Mucosa of rectum (tissue), 2 donors: ENCODE measurements at regions not wholly inside any gene's neighbourhood (a gene's known extent, or its start where the extent isn't known, plus 50 kb on each side); places are given as distances from the start of the nearest gene placed in this dataset.
"Not testable (repeated sequence)": the region's sequence is repeated elsewhere in the genome, so short reads cannot be mapped to it uniquely, and the experiment has no call there.

Experiments
- H3K27ac ChIP-seq, 2 donors: one replicate each; pipeline ENCODE4 v1.7.0; 2013; ENCODE audit warnings: inconsistent platforms in 2 of 2, low read depth in 2 of 2, low read length in 2 of 2
- H3K27me3 ChIP-seq, 2 donors: one replicate each; pipeline ENCODE4 v1.7.0; 2013; ENCODE audit warnings: low read length in 2 of 2; ENCODE audit not compliant: control insufficient read depth in 2 of 2, insufficient read depth in 2 of 2
- H3K36me3 ChIP-seq, 2 donors: one replicate each; pipeline ENCODE4 v1.7.0; 2013; ENCODE audit warnings: low read length in 2 of 2; ENCODE audit not compliant: control insufficient read depth in 2 of 2, insufficient read depth in 2 of 2
- H3K4me1 ChIP-seq, 2 donors: one replicate each; pipeline ENCODE4 v1.7.0; 2013; ENCODE audit warnings: low read length in 2 of 2, mild to moderate bottlenecking in 1 of 2; ENCODE audit not compliant: control insufficient read depth in 2 of 2, insufficient read depth in 2 of 2
- H3K4me3 ChIP-seq, 2 donors: one replicate each; pipeline ENCODE4 v1.7.0; 2013; ENCODE audit warnings: low read length in 2 of 2
- H3K9ac ChIP-seq, 2 donors: one replicate each; pipeline ENCODE4 v1.7.0; 2013; ENCODE audit warnings: low read length in 2 of 2, low read depth in 1 of 2, mild to moderate bottlenecking in 1 of 2
- H3K9me3 ChIP-seq, 2 donors: one replicate each; pipeline ENCODE4 v1.7.0; 2013; ENCODE audit warnings: low read length in 2 of 2; ENCODE audit not compliant: control insufficient read depth in 2 of 2
- donor health status: healthy.
- donor health status: Normal muscosa, but diverticular disease.

- H3K9me3 ChIP-seq: peaks cover 0 to 3% of the 10 kb centered on the region in 2 donors
- no peaks in the 10 kb centered on the region for H3K36me3 ChIP-seq
- no peak overlapping the region for H3K9ac ChIP-seq
- no peaks in the 10 kb centered on the region for H3K4me1 ChIP-seq
- no peak overlapping the region for H3K27ac ChIP-seq
- H3K4me3 ChIP-seq: no peak overlapping the region
- H3K27me3 ChIP-seq: no peaks in the 10 kb centered on the region
Measured at GRCh38 chr3:72646263-72646662, 202.0 kb downstream of the SHQ1 start.

- not testable (repeated sequence) for H3K9ac ChIP-seq, H3K36me3 ChIP-seq, H3K4me1 ChIP-seq, H3K4me3 ChIP-seq, H3K27me3 ChIP-seq, H3K9me3 ChIP-seq, H3K27ac ChIP-seq
Measured at GRCh38 chr3:72643635-72644034, 204.6 kb downstream of the SHQ1 start.

- H3K4me3 ChIP-seq: no peak overlapping the region
- no peaks in the 10 kb centered on the region for H3K36me3 ChIP-seq
- H3K9me3 ChIP-seq: peaks cover 0 to 3% of the 10 kb centered on the region in 2 donors
- H3K27me3 ChIP-seq: no peaks in the 10 kb centered on the region
- H3K9ac ChIP-seq: no peak overlapping the region
- H3K27ac ChIP-seq: no peak overlapping the region
- H3K4me1 ChIP-seq: no peaks in the 10 kb centered on the region
Measured at GRCh38 chr3:72641684-72642083, 206.6 kb downstream of the SHQ1 start.

- Histone ChIP-seq H3K4me1 (no peaks in the 10 kb centered on the region), H3K4me3 (no peak overlapping the region), H3K27ac (no peak overlapping the region), H3K9me3 (peaks cover 0 to 3% of the 10 kb centered on the region in 2 donors), H3K9ac (no peak overlapping the region), H3K36me3 (no peaks in the 10 kb centered on the region), H3K27me3 (no peaks in the 10 kb centered on the region)
Measured at GRCh38 chr3:72641072-72641471, 207.2 kb downstream of the SHQ1 start.

- H3K4me1 ChIP-seq: no peaks in the 10 kb centered on the region
- H3K27ac ChIP-seq: no peak overlapping the region
- H3K27me3 ChIP-seq: no peaks in the 10 kb centered on the region
- no peaks in the 10 kb centered on the region for H3K9me3 ChIP-seq
- H3K36me3 ChIP-seq: no peaks in the 10 kb centered on the region
- H3K9ac ChIP-seq: no peak overlapping the region
- H3K4me3 ChIP-seq: no peak overlapping the region
Measured at GRCh38 chr3:72636969-72637597, 211.2 kb downstream of the SHQ1 start.

GRCh38 chr3:72635551-72635950, 212.7 kb downstream of the SHQ1 start:
- Histone ChIP-seq H3K4me1 (no peaks in the 10 kb centered on the region), H3K4me3 (no peak overlapping the region), H3K9ac (no peak overlapping the region), H3K9me3 (no peaks in the 10 kb centered on the region), H3K27me3 (no peaks in the 10 kb centered on the region), H3K27ac (no peak overlapping the region), H3K36me3 (no peaks in the 10 kb centered on the region)

GRCh38 chr3:72634128-72634527, 214.1 kb downstream of the SHQ1 start:
- Histone ChIP-seq H3K4me1 (peaks cover 0 to 3% of the 10 kb centered on the region in 2 donors), H3K4me3 (no peak overlapping the region), H3K9me3 (no peaks in the 10 kb centered on the region), H3K27ac (no peak overlapping the region), H3K27me3 (no peaks in the 10 kb centered on the region), H3K9ac (no peak overlapping the region), H3K36me3 (no peaks in the 10 kb centered on the region)

GRCh38 chr3:72633534-72633933, 214.7 kb downstream of the SHQ1 start:
- Histone ChIP-seq H3K36me3 (no peaks in the 10 kb centered on the region), H3K9me3 (no peaks in the 10 kb centered on the region), H3K27me3 (no peaks in the 10 kb centered on the region), H3K4me1 (peaks cover 0 to 3% of the 10 kb centered on the region in 2 donors), H3K4me3 (no peak overlapping the region), H3K9ac (no peak overlapping the region), H3K27ac (no peak overlapping the region)

- peaks cover 0 to 3% of the 10 kb centered on the region in 2 donors for H3K4me1 ChIP-seq
- H3K27me3 ChIP-seq: no peaks in the 10 kb centered on the region
- no peak overlapping the region for H3K27ac ChIP-seq
- no peak overlapping the region for H3K9ac ChIP-seq
- no peak overlapping the region for H3K4me3 ChIP-seq
- H3K36me3 ChIP-seq: no peaks in the 10 kb centered on the region
- no peaks in the 10 kb centered on the region for H3K9me3 ChIP-seq
Measured at GRCh38 chr3:72633121-72633520, 215.1 kb downstream of the SHQ1 start.

GRCh38 chr3:72632129-72632528, 216.1 kb downstream of the SHQ1 start:
- Histone ChIP-seq H3K4me1 (peaks cover 0 to 3% of the 10 kb centered on the region in 2 donors), H3K27me3 (no peaks in the 10 kb centered on the region), H3K36me3 (no peaks in the 10 kb centered on the region), H3K9ac (no peak overlapping the region), H3K9me3 (no peaks in the 10 kb centered on the region), H3K4me3 (no peak overlapping the region), H3K27ac (no peak overlapping the region)

- H3K9ac ChIP-seq: no peak overlapping the region
- no peaks in the 10 kb centered on the region for H3K27me3 ChIP-seq
- no peaks in the 10 kb centered on the region for H3K9me3 ChIP-seq
Measured at GRCh38 chr3:72630969-72631344, 217.3 kb downstream of the SHQ1 start.

More at GRCh38 chr3:72630969-72631344, 217.3 kb downstream of the SHQ1 start:
- peaks cover 0 to 3% of the 10 kb centered on the region in 2 donors for H3K4me1 ChIP-seq
- no peaks in the 10 kb centered on the region for H3K36me3 ChIP-seq
- H3K27ac ChIP-seq: no peak overlapping the region
- no peak overlapping the region for H3K4me3 ChIP-seq
